ENCODE measurements at regions not wholly inside any gene's neighbourhood (a gene's known extent, or its start where the extent isn't known, plus 50 kb on each side); places are given as distances from the start of the nearest gene placed in this dataset.

DNA sequence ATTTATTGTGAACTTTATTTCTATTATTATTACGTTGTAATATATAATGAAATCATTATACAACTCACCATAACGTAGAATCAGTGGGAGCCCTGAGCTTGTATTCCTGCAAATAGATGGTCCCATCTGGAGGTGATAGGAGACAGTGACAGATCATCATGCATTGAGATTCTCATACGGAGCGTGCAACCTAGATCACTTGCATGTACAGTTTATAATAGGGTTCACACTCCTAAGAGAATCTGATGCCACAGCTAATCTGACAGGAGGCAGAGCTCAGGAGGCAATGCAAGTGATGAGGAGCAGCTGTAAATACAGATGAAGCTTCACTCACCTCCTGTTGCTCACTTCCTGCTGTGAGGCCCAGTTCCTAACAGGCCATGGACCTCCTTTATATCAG lies 2170.2 kb downstream of the PCDH7 start:
- TF ChIP-seq ZNF274 (IDR thresholded peaks at IDR 0.05; ENCODE audit: low read depth, low read length) (no peak), SUZ12 (IDR thresholded peaks at IDR 0.05; ENCODE audit: extremely low read depth, insufficient read depth, insufficient read length) (no peak), YY1 (IDR thresholded peaks at IDR 0.05; ENCODE audit: insufficient read depth, insufficient read length) (no peak)

Data from NT2/D1 (cell line).